HG02981 (cell line): ENCODE measurements at regions not wholly inside any gene's neighbourhood (a gene's known extent, or its start where the extent isn't known, plus 50 kb on each side); places are given as distances from the start of the nearest gene placed in this dataset.

Experiments used
- ATAC-seq: cut with Tn5 transposase; IDR thresholded peaks from one replicate; pipeline ENCODE4 v1.9.1; 2021; ENCODE audit warnings: mild to moderate bottlenecking, moderate library complexity; ENCODE audit not compliant: unreplicated experiment

DNA sequence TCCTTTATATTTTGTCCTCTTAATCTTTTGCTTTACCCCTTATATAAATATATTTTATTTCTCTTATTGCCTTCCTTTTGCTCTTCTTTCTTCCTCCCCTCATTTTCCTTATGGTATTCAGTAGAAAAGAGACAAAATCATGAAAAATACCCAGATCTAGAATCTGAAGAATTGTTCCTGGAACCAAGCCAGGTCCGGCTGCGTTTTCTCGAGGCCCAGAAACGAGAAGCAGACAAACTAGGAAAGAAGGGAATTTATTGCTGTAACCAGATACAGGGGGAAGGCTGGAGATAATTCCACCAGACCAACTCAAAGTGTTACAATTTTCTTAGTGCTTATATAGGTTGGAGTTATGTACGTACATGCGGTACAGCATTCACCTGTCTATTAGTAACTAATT is 328.7 kb downstream of the GABRG1 start:
- ATAC-seq, result no peak

DNA sequence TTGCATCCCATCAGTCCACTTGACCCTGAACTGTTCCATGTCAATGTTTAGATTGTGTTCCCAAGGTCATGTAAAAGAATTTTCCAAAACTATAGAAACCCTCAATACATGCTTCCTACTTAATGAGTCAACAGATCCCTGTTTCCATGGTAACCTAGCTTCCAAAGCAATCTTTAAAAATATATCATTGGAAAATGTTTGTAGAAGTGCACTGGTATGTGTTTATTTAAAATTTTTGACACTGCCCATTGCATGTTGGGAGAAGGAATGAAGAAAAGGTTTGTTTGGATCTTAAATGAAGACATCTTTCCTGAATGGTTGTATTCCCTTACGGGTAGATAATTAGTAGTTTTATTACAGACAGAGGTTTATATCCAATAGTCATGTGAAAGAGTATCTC is 345.3 kb downstream of the GABRG1 start:
- no peak for ATAC-seq

DNA sequence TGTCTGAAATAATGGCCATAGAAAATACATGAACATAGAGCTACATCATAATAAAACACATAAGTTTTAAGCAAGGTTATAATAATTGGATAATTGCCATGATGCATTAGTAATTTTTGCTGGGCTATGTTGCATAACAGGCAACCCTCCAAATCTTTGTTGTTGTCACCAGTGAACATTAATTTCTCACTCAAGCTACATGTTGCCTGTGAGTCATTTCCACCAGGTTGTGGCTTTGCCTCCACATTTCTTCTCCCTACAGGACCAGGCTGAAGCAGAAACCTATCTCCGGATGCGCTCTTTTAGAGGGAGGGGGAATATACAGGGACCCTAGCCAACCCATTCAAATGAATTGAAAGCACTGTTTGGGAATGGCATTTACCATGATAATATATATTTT is 347.7 kb downstream of the GABRG1 start:
- ATAC-seq, result no peak

DNA sequence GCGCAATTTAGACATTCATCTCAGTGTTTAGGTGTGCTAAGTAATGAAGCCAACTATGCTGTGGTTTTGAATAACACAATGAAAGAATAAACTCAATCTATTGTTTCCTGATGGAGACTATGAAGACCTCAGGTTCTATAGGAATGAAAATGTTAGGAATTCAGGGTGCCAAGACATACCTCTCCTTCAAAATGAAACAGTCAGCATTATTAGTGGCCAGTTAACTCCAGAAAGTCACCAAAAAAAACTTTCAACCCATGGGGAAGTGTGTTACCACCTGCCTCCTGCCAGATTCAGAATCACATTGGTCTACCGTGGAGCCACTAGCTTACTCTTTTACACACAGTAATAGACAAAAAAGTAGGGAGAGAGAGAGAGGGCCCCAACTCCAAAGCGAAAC is 352.9 kb downstream of the GABRG1 start:
- ATAC-seq, result no peak

DNA sequence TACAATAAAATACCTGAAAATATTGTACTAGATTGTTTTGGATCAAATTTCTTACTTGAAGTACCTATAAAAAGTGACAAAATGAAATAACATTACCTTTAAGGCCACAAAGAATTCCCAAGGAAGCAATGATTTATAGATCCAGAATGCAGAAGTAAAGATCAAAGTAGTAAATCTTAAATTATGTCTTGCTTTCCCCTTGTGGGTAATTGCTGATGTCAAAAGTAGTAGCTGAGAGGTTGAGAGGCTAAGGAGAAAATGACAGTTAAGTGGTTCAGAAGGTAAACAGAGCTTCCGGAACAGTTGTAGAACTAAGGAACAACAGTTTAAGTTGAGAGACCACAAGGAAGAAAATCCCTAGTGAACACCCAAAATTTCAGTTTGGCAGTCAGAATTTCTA is 358.3 kb downstream of the GABRG1 start:
- no peak for ATAC-seq

DNA sequence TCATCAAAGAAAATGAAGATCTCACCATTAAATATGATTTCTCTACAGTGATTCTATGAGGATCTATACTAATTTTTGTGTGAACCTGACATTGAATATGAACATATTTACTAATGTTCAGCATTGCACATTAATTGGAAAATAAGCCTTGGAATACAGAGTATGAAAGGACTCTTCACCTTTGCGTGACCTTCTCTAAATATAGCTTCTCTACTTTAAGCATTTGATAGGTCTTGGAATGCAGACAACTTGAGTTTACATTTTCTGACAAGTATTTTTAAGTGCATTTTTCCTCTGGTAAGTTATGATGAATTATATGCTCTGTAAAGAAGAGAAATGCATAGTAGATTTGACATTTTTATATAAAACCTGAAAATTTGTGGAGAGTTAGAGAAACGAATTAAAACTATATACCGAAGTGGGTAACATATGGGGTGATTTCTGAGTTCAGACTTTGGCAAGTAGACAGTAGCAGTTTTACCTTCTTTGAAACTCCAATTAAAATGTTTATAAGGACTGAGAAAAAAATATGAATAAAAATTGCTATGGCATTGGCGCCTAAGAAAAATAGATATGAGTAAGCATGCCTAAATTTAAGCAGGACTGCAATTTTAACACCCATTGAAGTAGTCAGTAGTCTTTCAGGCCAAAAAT is 371.9 kb downstream of the GABRG1 start:
- no peak for ATAC-seq

DNA sequence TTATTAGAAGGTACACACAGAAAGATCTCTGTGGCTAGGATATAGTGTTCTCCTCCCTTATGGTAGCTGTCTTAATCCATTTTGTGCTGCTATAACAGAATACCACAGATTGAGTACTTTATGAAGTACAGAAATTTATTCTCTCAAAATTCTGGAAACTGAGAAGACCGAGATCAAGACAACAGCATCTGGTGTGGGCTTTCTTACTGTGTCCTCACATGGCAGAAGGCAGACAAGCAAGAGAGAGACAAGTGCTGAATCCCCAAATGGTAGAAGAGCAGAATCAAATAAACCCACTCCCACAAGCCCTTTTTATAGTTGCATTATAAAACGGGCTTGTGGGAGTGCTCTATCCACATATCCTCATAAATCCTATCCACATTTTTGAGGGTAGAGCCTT is 373.1 kb downstream of the GABRG1 start:
- no peak for ATAC-seq

DNA sequence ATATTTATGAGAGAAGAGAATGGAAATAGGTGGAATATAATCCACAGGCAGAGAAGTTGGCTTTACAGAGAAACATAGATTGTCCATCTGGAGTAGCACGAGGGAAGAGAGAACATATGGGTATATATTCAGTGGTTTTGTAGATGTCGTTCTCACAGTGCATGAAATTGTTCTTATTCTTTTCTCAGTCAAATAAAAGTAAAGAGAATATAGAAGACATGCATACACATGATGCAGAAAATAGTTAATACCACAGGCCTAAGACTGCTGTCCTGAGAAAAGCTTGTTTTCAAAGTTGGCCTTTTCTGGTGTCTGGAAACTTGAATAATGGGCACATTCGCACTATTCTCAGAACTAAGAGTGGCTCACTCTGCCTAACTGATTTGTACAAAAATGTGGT is 378.1 kb downstream of the GABRG1 start:
- no peak for ATAC-seq

DNA sequence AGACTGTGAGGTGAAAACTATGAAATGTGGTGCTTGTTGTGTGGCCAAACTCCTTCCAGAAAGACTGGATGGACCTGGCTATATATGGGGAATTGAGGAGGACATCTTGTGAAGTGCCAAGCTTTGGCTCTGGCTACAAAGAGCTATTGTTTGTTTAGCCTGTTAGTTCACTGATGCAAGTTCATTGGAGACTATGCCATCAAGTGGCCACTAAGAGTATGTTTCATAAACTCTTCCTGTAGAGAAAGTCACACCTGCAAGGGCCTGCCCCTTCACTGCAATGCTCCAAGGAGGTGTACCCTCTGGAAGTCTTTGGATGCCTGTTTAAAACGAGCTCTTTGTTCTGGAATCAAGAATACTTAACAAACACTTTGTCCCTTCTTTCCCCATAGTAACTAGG is 382.0 kb downstream of the GABRG1 start:
- ATAC-seq, result no peak

DNA sequence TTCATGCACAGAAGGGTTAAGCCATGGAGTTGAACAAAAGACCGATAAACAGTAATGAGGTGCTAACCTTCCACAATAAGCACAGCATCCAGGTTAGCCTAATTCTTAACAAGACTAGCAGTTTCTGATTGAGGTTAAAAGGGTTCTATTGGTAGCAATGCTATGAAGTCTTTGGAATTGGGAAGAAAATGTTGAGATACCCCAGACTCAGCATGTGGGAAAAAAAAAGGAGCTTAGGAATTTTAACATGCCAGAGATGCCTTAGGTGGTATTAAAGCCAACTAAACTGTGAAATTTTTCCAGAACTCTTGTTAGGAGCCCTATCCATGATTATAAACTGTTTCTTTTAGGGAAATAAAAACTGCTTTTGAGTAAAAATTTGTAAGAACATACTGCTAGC is 391.7 kb downstream of the GABRG1 start:
- ATAC-seq, result no peak

DNA sequence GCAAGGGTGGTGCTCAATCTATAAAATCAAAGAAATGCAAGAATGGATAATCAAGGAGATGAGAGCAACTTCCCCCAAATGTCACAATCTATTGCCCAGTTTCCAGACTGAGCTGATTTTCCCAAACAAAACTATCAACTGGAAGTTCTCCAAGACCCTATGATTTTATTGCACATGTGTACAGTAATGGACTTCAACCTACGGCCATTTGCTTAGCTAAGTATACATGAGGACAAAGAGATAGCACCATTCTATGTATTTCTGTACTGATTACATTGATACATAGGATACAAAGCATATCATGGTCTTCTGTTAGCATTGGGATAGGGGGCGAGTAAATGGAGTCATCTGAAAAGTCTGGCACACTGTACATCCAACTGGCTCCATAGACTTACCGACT is 407.8 kb downstream of the GABRG1 start:
- no peak for ATAC-seq

DNA sequence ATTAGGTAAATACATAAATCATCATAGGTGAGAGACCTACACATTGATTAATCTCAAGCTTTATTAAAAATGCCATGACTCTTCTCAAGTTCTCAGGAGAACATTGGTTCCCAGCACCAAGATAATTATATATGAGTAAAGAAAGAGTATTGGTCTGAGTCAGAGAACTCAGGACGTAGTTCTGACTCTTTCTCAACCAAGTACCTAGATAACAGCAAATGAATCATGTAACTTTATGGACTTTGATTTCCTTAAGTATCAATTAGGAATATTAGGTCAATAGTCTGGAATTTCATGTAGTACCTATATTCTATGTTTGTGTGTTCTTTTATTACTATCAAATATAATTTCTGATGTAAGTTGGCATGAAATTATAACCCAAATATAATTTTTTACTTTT is 409.9 kb downstream of the GABRG1 start:
- ATAC-seq, result no peak

DNA sequence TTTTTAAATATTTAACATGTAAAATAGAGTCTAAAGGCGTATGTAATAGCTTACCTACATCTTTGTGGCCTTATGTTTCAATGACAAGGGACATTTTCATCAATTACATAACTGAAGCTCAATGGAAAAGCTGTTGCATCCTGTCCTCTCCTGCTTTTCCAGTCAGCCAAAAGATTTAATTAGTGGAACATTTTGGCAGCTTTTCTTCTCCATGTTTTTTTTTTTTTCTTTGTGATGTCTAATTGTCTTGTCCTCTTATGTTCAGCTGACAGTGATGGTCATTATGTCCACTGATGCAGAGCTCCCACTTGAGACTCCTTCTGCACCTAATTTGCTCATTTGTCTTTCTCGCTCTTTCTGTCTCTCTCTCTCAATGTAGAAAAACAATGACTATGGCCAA is 422.2 kb downstream of the GABRG1 start:
- no peak for ATAC-seq

DNA sequence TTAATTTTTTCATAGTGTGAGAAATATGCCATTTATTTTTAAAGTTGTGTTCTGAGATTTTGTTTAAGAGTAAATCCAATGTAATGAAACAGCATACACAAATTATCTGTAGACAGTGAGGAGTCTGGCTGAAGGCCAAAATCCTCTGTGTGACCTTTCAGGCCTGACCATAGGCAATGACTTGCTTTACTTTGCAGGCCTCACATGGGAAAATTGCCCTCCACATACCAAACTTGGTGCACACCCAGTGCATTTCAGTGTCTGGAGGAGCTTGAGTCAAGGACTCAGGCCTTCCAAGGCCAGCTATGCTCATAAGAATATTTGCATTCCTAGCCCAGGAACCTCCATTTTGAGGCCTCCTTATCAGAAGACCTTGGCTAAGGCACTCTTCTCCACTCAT is 430.1 kb downstream of the GABRG1 start:
- no peak for ATAC-seq

DNA sequence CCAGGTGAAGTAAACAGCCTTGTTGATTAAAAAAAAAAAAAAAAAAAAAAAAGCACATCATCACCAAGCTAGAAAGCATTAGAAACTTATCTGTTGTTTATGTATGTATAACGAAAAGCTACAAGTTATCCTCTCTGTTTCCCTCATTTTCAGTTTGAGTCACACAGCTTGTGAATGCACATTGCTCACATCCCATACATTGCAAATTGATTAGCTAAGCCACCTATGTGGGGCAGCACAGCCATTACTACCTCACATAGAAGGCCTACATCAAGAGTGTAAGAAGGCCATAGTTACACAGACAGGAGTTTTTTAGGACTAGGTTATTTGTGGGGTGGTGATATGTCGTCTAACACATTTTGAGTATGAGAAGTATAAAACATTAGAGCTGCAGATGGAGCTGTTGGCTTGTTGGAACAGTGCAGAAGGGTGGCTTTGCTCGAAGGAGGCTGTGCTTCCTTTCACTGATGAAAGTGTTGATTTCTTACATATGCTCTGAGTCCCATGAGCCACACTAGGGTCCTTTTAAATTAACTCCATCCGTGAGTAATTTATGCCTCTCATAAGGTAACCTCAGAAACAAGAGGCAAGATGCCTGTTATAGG is 431.6 kb downstream of the GABRG1 start:
- ATAC-seq, result no peak

DNA sequence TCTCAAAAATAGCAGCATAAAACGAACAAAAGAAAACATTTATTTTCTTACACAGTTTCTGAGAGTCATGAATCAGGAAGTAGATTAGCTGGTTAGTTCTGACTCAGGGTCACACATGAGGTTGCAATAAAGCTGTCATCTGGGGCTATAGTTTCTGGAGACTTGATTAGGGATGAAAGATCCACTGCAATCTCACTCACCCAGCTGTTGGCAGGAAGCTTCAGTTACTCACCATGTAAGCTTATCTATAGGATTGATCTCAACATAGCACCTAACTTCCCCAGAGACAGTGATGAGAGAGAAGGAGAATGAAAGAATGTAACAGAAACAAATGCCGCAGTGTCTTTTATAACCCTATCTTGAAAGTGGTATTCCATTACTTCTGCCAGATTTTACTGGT is 435.5 kb downstream of the GABRG1 start:
- no peak for ATAC-seq

DNA sequence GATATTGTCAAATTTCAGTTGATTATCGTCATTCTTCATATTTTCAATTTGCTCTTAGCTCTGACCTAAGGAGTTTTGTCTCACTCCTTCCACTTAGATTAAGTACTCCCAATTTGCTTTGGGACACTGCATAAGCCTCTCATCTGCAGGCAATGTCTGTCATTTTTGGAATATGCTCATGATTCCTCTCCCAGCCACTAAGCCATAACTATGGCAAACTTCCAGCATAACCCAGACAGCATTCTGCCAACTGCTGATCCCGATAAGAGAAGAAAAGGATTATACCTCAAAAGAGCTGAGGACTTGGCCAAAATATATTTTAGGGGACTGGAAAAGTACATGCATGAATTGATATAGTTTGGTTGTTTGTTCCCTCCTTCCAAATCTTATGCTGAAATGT is 444.4 kb downstream of the GABRG1 start:
- no peak for ATAC-seq

DNA sequence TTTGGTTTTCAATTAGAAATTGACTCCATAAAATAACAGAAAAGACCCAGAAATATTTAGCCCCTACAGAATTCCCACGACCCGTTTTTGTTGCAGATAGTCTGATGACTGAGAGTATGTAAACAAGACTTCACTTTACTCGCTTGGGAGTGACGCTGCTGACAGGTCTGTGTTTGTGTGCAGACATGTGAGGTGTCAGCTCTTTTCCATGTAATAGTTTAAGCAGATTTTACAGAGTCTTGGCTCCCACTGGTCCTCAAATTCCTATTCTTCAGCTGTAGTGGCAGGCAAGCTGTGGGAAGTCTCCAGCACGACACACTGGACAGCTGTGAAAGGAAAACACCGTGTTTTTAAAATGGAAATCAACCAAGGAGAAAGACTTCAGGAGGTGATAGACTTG is 455.7 kb downstream of the GABRG1 start:
- ATAC-seq, result no peak

DNA sequence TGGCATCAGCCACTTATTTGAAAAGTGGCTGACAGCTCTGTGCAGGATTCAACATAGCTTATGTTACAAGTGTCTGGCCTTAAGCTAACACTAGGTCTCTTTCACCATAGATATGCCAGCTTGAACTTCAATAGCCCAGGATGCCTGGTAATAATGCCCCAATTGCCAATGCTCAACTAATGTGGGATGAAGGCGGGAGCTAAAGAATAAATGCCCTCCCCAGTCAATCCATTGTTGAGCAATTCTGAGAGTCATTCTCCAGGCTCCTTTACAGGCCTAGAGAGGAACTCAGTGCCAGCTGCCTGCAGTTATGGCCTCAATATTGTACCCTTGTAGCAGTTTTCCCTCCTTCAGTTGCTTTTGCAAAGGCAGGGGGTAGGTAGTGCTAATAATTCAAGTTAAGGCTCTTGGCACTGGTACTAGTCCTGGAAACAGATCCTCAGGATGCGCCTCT is 460.2 kb downstream of the GABRG1 start:
- ATAC-seq, result no peak

DNA sequence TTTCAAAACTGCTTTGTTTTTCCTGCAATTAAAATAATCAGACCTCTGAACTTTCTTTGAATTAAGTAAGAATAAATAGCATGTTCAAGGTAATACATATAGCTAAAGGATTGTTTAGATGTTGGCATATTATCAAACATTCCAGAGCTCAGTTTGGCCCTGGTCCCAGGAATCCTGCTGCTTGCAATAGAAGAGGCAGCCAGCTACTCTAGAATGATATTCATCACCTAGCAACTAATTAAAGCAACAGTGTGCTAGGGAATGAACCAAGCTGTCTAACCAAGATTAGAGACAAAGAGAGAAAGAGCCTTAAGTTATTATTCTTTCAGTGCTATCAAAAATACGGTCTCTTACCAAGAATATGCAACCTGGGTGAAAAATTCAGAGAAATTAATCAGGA is 460.9 kb downstream of the GABRG1 start:
- ATAC-seq, result no peak

DNA sequence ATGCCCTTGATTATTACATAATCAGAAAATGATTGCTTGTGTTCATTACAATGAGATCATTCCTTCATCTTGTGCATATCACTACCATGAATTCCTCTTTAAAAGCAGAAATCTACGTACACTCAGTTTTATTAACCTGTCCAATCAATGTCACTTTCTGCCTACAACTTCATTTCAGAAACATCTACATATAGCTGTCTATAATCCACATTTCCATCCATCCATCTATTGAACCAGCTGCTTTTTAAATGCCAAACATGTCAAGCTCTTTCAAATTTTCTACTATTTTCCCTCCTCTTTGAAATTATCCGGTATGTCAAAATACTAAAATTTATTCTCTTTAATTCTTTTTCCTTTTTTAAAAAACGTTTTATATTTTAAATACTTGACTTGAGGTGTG is 462.0 kb downstream of the GABRG1 start:
- ATAC-seq, result no peak

DNA sequence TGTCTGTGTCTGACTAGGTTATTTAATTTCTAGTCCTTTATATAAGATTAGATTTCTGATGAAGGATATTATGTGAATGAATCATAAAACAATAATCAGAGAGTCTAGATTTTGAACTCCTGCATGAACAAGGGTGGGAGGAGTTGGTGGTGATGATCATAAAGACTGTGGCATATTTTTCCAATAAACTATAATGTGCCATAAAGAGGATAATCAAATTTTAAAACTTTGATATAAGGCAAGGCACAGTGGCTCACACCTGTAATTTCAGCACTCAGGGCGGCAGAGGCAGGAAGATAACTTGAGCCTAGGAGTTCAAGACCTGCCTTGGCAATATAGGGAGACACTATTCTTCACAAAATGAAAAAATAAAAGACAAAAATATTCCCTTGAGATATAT is 473.3 kb downstream of the GABRG1 start:
- no peak for ATAC-seq

DNA sequence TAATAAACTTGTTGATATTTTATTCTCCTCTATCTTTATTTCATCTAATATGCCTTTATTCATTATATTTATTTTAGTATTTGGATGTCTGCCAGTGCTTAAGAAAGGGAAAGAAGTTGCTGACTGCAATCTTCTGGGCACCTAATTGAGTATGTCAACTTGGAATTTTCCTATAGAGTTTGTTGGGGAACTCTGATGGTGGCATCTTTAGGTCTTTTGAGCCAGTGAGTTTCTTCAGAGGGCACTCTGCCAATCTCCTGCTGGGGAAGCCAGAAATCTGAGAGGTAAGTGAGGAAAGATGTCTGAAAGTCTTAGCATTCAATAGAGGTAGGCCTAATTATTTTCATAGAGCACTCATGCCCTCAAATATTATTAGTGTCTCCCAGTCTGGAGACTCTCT is 475.0 kb downstream of the GABRG1 start:
- ATAC-seq, result no peak
